Glutamatergic neuron (in vitro differentiated cells): ENCODE measurements at regions not wholly inside any gene's neighbourhood (a gene's known extent, or its start where the extent isn't known, plus 50 kb on each side); places are given as distances from the start of the nearest gene placed in this dataset.

Experiments
- DNase-seq: peaks from one replicate; pipeline ENCODE4 v3.0.0; 2022
- H3K27ac Mint-ChIP-seq: one replicate; pipeline ENCODE4 v1.8.0; 2020; ENCODE audit warnings: mild to moderate bottlenecking, mixed read lengths, inconsistent platforms; ENCODE audit not compliant: unreplicated experiment
- H3K27me3 Mint-ChIP-seq: one replicate; pipeline ENCODE4 v1.8.0; 2020; ENCODE audit warnings: mild to moderate bottlenecking, moderate library complexity, mixed read lengths, inconsistent platforms; ENCODE audit not compliant: unreplicated experiment
- H3K36me3 Mint-ChIP-seq: one replicate; pipeline ENCODE4 v1.8.0; 2020; ENCODE audit warnings: mild to moderate bottlenecking, mixed read lengths, inconsistent platforms; ENCODE audit not compliant: unreplicated experiment
- H3K4me1 Mint-ChIP-seq: one replicate; pipeline ENCODE4 v1.8.0; 2020; ENCODE audit warnings: mild to moderate bottlenecking, low read depth, mixed read lengths, inconsistent platforms; ENCODE audit not compliant: unreplicated experiment
- H3K4me3 Mint-ChIP-seq: one replicate; pipeline ENCODE4 v1.8.0; 2020; ENCODE audit warnings: mild to moderate bottlenecking, mixed read lengths, inconsistent platforms; ENCODE audit not compliant: unreplicated experiment
- H3K9me3 Mint-ChIP-seq: one replicate; pipeline ENCODE4 v1.8.0; 2020; ENCODE audit warnings: mild to moderate bottlenecking, moderate library complexity, mixed read lengths, inconsistent platforms; ENCODE audit not compliant: unreplicated experiment
- TF ChIP-seq, protein P1 (sequence below): fragments of 200-600 bp; sonication (generic); IDR thresholded peaks from one replicate; pipeline ENCODE4 v1.5.0; 2021; ENCODE audit not compliant: partially characterized antibody, unreplicated experiment

DNA sequence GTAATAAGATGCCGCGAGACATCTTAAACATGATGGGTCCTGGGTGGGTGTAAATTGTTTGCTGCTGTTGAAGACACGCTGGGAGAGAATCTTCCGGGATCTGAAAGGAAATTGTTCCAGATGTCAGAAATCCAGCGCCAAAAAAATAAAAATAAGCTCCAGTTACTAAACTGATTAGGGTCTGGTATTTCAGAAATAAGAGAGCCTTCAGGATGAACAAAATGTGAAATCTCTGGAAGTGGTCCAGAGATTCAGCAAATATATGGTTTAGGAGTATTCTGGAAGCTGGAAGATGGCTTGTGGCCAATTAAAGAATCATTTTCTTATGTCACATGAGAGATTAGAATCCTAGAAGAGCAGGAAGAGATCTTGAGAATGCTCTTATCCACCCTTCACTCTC is 75.8 kb upstream of the NHS start:
- TF ChIP-seq, protein P1, sequence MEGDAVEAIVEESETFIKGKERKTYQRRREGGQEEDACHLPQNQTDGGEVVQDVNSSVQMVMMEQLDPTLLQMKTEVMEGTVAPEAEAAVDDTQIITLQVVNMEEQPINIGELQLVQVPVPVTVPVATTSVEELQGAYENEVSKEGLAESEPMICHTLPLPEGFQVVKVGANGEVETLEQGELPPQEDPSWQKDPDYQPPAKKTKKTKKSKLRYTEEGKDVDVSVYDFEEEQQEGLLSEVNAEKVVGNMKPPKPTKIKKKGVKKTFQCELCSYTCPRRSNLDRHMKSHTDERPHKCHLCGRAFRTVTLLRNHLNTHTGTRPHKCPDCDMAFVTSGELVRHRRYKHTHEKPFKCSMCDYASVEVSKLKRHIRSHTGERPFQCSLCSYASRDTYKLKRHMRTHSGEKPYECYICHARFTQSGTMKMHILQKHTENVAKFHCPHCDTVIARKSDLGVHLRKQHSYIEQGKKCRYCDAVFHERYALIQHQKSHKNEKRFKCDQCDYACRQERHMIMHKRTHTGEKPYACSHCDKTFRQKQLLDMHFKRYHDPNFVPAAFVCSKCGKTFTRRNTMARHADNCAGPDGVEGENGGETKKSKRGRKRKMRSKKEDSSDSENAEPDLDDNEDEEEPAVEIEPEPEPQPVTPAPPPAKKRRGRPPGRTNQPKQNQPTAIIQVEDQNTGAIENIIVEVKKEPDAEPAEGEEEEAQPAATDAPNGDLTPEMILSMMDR: no peak
- no peak overlapping the region for H3K27ac Mint-ChIP-seq

DNA sequence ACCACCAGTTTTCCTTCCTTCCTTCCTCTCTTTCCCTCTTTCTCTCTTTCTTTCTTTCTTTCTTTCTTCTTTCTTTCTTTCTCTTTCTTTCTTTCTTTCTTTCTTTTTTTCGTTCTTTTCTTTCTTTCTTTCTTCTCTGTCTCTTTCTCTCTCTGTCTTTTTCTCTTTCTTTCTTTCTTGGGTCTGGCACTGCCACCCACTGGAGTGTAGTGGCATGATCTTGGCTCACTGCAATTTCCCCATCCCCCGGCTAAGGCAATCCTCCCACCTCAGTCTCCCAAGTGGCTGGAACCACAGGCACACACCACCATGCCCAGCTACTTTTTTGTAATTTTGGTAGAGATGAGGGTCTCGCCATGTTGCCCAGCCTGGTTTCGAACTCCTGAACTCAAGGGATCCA is 51.6 kb upstream of the NHS start:
- H3K27ac Mint-ChIP-seq: no peak overlapping the region
- no peaks in the 10 kb centered on the region for H3K27me3 Mint-ChIP-seq

More for the DNA sequence above, 75.8 kb upstream of the NHS start:
- Mint-ChIP-seq H3K4me3 (no peak overlapping the region), H3K9me3 (peaks cover 1% of the 10 kb centered on the region), H3K4me1 (no peaks in the 10 kb centered on the region), H3K27me3 (no peaks in the 10 kb centered on the region), H3K36me3 (no peaks in the 10 kb centered on the region)
- no peak for DNase-seq

More for the DNA sequence above, 51.6 kb upstream of the NHS start:
- no peaks in the 10 kb centered on the region for H3K9me3 Mint-ChIP-seq
- DNase-seq: no peak
- H3K4me3 Mint-ChIP-seq: no peak overlapping the region
- no peaks in the 10 kb centered on the region for H3K4me1 Mint-ChIP-seq
- TF ChIP-seq, protein P1: no peak
- H3K36me3 Mint-ChIP-seq: no peaks in the 10 kb centered on the region
